NCI-H69 (cell line): ENCODE measurements at regions not wholly inside any gene's neighbourhood (a gene's known extent, or its start where the extent isn't known, plus 50 kb on each side); places are given as distances from the start of the nearest gene placed in this dataset.
"Not testable (repeated sequence)": the region's sequence is repeated elsewhere in the genome, so short reads cannot be mapped to it uniquely, and the experiment has no call there.

ENCODE experiments used
- DNase-seq: peaks from one replicate; lab custom pipeline; 2025; lab: John Stamatoyannopoulos, UW

GRCh38 chr20:30669330-30670029 lies 588.0 kb upstream of the DEFB115 start:
- DNase-seq: not testable (repeated sequence)

GRCh38 chr20:30671120-30671519 lies 586.3 kb upstream of the DEFB115 start:
- not testable (repeated sequence) for DNase-seq

- not testable (repeated sequence) for DNase-seq
Observed at GRCh38 chr20:30675988-30676564, 581.4 kb upstream of the DEFB115 start.

- not testable (repeated sequence) for DNase-seq
Observed at GRCh38 chr20:30682236-30682635, 575.2 kb upstream of the DEFB115 start.

- not testable (repeated sequence) for DNase-seq
Observed at GRCh38 chr20:30712861-30713260, 544.6 kb upstream of the DEFB115 start.

GRCh38 chr20:30719415-30720199 lies 537.9 kb upstream of the DEFB115 start:
- DNase-seq: not testable (repeated sequence)

- DNase-seq: not testable (repeated sequence)
Observed at GRCh38 chr20:30723511-30723910, 534.0 kb upstream of the DEFB115 start.

GRCh38 chr20:30723934-30724687 lies 533.4 kb upstream of the DEFB115 start:
- DNase-seq: not testable (repeated sequence)

GRCh38 chr20:30724688-30725074 lies 532.8 kb upstream of the DEFB115 start:
- not testable (repeated sequence) for DNase-seq

- DNase-seq: not testable (repeated sequence)
Observed at GRCh38 chr20:30725188-30725587, 532.3 kb upstream of the DEFB115 start.

GRCh38 chr20:30728271-30728885 lies 529.1 kb upstream of the DEFB115 start:
- DNase-seq: not testable (repeated sequence)
